Breast epithelium (tissue), 4 donors: ENCODE measurements at regions not wholly inside any gene's neighbourhood (a gene's known extent, or its start where the extent isn't known, plus 50 kb on each side); places are given as distances from the start of the nearest gene placed in this dataset.

Source experiments
- DNase-seq, 2 donors: peaks; one replicate each; pipeline ENCODE4 v3.0.0-alpha.2; 2019; ENCODE audit warnings: low spot score in 2 of 2
- H3K27ac ChIP-seq, 2 donors: fragments of 200-600 bp; sonication (generic) in 1 of 2; one replicate each; pipeline ENCODE4 v1.5.1; 2016 to 2019; ENCODE audit warnings: mild to moderate bottlenecking in 1 of 2
- H3K27me3 ChIP-seq, 2 donors: fragments of 200-600 bp; sonication (generic) in 1 of 2; one replicate each; pipeline versions ENCODE4 v1.5.1 to v1.6.0; 2017 to 2019; ENCODE audit warnings: control low read depth in 1 of 2, mild to moderate bottlenecking in 1 of 2
- H3K36me3 ChIP-seq: fragments of 200-600 bp; one replicate; pipeline ENCODE4 v1.5.1; 2019
- H3K4me1 ChIP-seq, 2 donors: fragments of 200-600 bp; sonication (generic); one replicate each; pipeline ENCODE4 v1.5.1; 2016 to 2019; ENCODE audit warnings: control low read depth in 1 of 2
- H3K4me3 ChIP-seq, 3 donors: fragments of 200-600 bp; sonication (generic); 1 replicate in 2 of 3; 2 replicates in 1 of 3; pipeline ENCODE4 v1.5.1; 2016 to 2019; ENCODE audit warnings: mild to moderate bottlenecking in 3 of 3, moderate library complexity in 2 of 3
- H3K9me3 ChIP-seq, 2 donors: fragments of 200-600 bp; sonication (generic) in 1 of 2; one replicate each; pipeline ENCODE4 v1.5.1; 2016 to 2019; ENCODE audit warnings: control low read depth in 1 of 2
- CTCF ChIP-seq, 3 donors: fragments of 450-650 bp; IDR thresholded peaks; one replicate each; pipeline ENCODE4 v1.5.1; 2016 to 2017; ENCODE audit warnings: antibody characterized with exemption in 3 of 3, mild to moderate bottlenecking in 3 of 3, moderate library complexity in 3 of 3
- POLR2A ChIP-seq: fragments of 450-650 bp; IDR thresholded peaks from one replicate; pipeline ENCODE4 v1.6.1; 2016; ENCODE audit warnings: antibody characterized with exemption, mild to moderate bottlenecking, moderate library complexity
- POLR2AphosphoS5 ChIP-seq, 3 donors: sonication (generic); formaldehyde crosslinking; IDR thresholded peaks; one replicate each; pipeline ENCODE4 v1.6.1; 2017; ENCODE audit warnings: antibody characterized with exemption in 3 of 3
- intact Hi-C: fragments of 100-400 bp; cut with DNase I; formaldehyde crosslinking; loops from one replicate; pipeline ENCODE4 v1.15.1; 2023; ENCODE audit warnings: low total_unique reads

- no peak overlapping the region for H3K4me3 ChIP-seq
- no peak overlapping the region for H3K27ac ChIP-seq
- intact Hi-C loops: no loop called here
- no peak for DNase-seq
- H3K36me3 ChIP-seq: no peaks in the 10 kb centered on the region
- H3K9me3 ChIP-seq: no peaks in the 10 kb centered on the region
- H3K4me1 ChIP-seq: no peaks in the 10 kb centered on the region
- H3K27me3 ChIP-seq: no peaks in the 10 kb centered on the region
- TF ChIP-seq POLR2A: no peak
Measured at GRCh38 chr17:53088481-53088880, 734.2 kb upstream of the KIF2B start.

GRCh38 chr17:53061446-53061845, 761.3 kb upstream of the KIF2B start:
- Histone ChIP-seq H3K27me3 (no peaks in the 10 kb centered on the region), H3K4me3 (no peak overlapping the region), H3K9me3 (no peaks in the 10 kb centered on the region), H3K27ac (no peak overlapping the region), H3K36me3 (no peaks in the 10 kb centered on the region), H3K4me1 (no peaks in the 10 kb centered on the region)
- intact Hi-C loops: no loop called here
- TF ChIP-seq POLR2AphosphoS5 (IDR thresholded peaks at IDR 0.05): no peak
- no peak for TF ChIP-seq POLR2A
- TF ChIP-seq CTCF (IDR thresholded peaks at IDR 0.05): no peak
- DNase-seq: no peak

GRCh38 chr17:53058031-53058430, 764.7 kb upstream of the KIF2B start:
- intact Hi-C loops: no loop called here
- Histone ChIP-seq H3K36me3 (no peaks in the 10 kb centered on the region), H3K4me3 (no peak overlapping the region), H3K27ac (no peak overlapping the region), H3K9me3 (no peaks in the 10 kb centered on the region), H3K27me3 (no peaks in the 10 kb centered on the region), H3K4me1 (no peaks in the 10 kb centered on the region)
- no peak for TF ChIP-seq POLR2AphosphoS5 (IDR thresholded peaks at IDR 0.05)
- TF ChIP-seq CTCF (IDR thresholded peaks at IDR 0.05): no peak
- TF ChIP-seq POLR2A: no peak
- no peak for DNase-seq

GRCh38 chr17:53046781-53047180, 775.9 kb upstream of the KIF2B start:
- Histone ChIP-seq H3K4me1 (no peaks in the 10 kb centered on the region), H3K36me3 (no peaks in the 10 kb centered on the region), H3K9me3 (peaks cover 5 to 8% of the 10 kb centered on the region in 2 donors), H3K27ac (no peak overlapping the region), H3K27me3 (no peaks in the 10 kb centered on the region), H3K4me3 (no peak overlapping the region)
- intact Hi-C loops: no loop called here
- TF ChIP-seq POLR2AphosphoS5 (IDR thresholded peaks at IDR 0.05) (no peak), POLR2A (no peak), CTCF (IDR thresholded peaks at IDR 0.05) (no peak)
- no peak for DNase-seq

GRCh38 chr17:53039981-53040380, 782.7 kb upstream of the KIF2B start:
- H3K27ac ChIP-seq: no peak overlapping the region
- no peak for DNase-seq
- no peak overlapping the region for H3K4me3 ChIP-seq
- H3K4me1 ChIP-seq: no peaks in the 10 kb centered on the region
- H3K27me3 ChIP-seq: no peaks in the 10 kb centered on the region
- peaks cover 5 to 9% of the 10 kb centered on the region in 2 donors for H3K9me3 ChIP-seq
- intact Hi-C loops: no loop called here
- no peak for TF ChIP-seq POLR2AphosphoS5 (IDR thresholded peaks at IDR 0.05)
- TF ChIP-seq POLR2A: no peak
- H3K36me3 ChIP-seq: no peaks in the 10 kb centered on the region

GRCh38 chr17:53033297-53033696, 789.4 kb upstream of the KIF2B start:
- intact Hi-C loops: no loop called here

More at GRCh38 chr17:53033297-53033696, 789.4 kb upstream of the KIF2B start:
- Histone ChIP-seq H3K36me3 (no peaks in the 10 kb centered on the region), H3K27me3 (no peaks in the 10 kb centered on the region), H3K9me3 (peaks cover 0 to 5% of the 10 kb centered on the region in 2 donors), H3K4me1 (no peaks in the 10 kb centered on the region), H3K4me3 (no peak overlapping the region), H3K27ac (no peak overlapping the region)
- DNase-seq: no peak
- TF ChIP-seq POLR2A (no peak), POLR2AphosphoS5 (IDR thresholded peaks at IDR 0.05) (no peak), CTCF (IDR thresholded peaks at IDR 0.05) (no peak)
